PC-3 (cell line): ENCODE measurements at regions not wholly inside any gene's neighbourhood (a gene's known extent, or its start where the extent isn't known, plus 50 kb on each side); places are given as distances from the start of the nearest gene placed in this dataset.

Experiments used
- ATAC-seq: fragments of 200-7000 bp; cut with Tn5 transposase; 2 replicates; pipeline ENCODE4 v1.9.1; 2020; ENCODE audit warnings: mild to moderate bottlenecking, moderate library complexity
- BruUV-seq: library from RNA; stranded (reverse); fragments of 400-500 nt; replicated peaks from 2 replicates; lab custom pipeline; 2021; lab: Mats Ljungman, UMichigan
- CTCF ChIA-PET: fragments of 300-600 bp; sonication (Branson Sonifier 250); formaldehyde crosslinking; loops from one replicate; lab custom pipeline; 2022; ENCODE audit warnings: antibody characterized with exemption; lab: Charles Lee
- POLR2A ChIA-PET: fragments of 300-600 bp; sonication (Branson Sonifier 250); formaldehyde crosslinking; loops from one replicate; lab custom pipeline; 2022; ENCODE audit warnings: antibody characterized with exemption; ENCODE audit not compliant: unreplicated experiment; lab: Charles Lee
- DNase-seq: peaks from one replicate; pipeline ENCODE4 v3.0.0-alpha.2; 2015
- H2AFZ ChIP-seq: fragments of 300-600 bp; sonication (generic); 2 replicates; pipeline ENCODE4 v1.6.0; 2016; ENCODE audit warnings: antibody characterized with exemption, low read length
- H3F3A ChIP-seq: fragments of 300-600 bp; sonication (generic); one replicate; pipeline ENCODE4 v1.6.0; 2017; ENCODE audit warnings: antibody characterized with exemption, low read length, control low read depth, mild to moderate bottlenecking; ENCODE audit not compliant: unreplicated experiment
- H3K27ac ChIP-seq: fragments of 300-600 bp; sonication (generic); 2 replicates; pipeline ENCODE4 v1.5.1; 2016; ENCODE audit warnings: mild to moderate bottlenecking, low read length
- H3K27me3 ChIP-seq: fragments of 300-600 bp; sonication (generic); 2 replicates; pipeline ENCODE4 v1.6.1; 2016; ENCODE audit warnings: low read length, mixed read lengths
- H3K36me3 ChIP-seq: fragments of 300-600 bp; sonication (generic); 2 replicates; pipeline ENCODE4 v1.6.1; 2016; ENCODE audit warnings: low read depth, mixed run types, low read length, mixed read lengths
- H3K4me1 ChIP-seq: fragments of 300-600 bp; sonication (generic); 2 replicates; pipeline ENCODE4 v1.5.1; 2016; ENCODE audit warnings: low read length; ENCODE audit not compliant: insufficient read depth
- H3K4me2 ChIP-seq: fragments of 300-600 bp; sonication (generic); 2 replicates; pipeline ENCODE4 v1.6.0; 2016; ENCODE audit warnings: low read length
- H3K4me3 ChIP-seq: fragments of 300-600 bp; sonication (generic); 2 replicates; pipeline ENCODE4 v1.5.1; 2016; ENCODE audit warnings: mild to moderate bottlenecking, low read length, mixed read lengths
- H3K79me2 ChIP-seq: fragments of 300-600 bp; sonication (generic); 2 replicates; pipeline ENCODE4 v1.6.1; 2017; ENCODE audit warnings: low read length, mixed read lengths
- H3K9ac ChIP-seq: fragments of 300-600 bp; sonication (generic); 2 replicates; pipeline ENCODE4 v1.6.0; 2016; ENCODE audit warnings: mild to moderate bottlenecking, low read length
- H3K9me2 ChIP-seq: fragments of 300-600 bp; sonication (generic); replicated peaks from 2 replicates; pipeline ENCODE4 v1.6.1; 2016; ENCODE audit warnings: mixed run types, low read length, mixed read lengths
- H3K9me3 ChIP-seq: fragments of 300-600 bp; sonication (generic); 2 replicates; pipeline ENCODE4 v1.6.1; 2016; ENCODE audit warnings: low read length, mixed read lengths
- H4K20me1 ChIP-seq: fragments of 300-600 bp; sonication (generic); 2 replicates; pipeline ENCODE4 v1.6.1; 2016; ENCODE audit warnings: low read length, mixed read lengths
- CTCF ChIP-seq: fragments of 300-600 bp; sonication (generic); conservative IDR thresholded peaks from 2 replicates; pipeline ENCODE4 v1.5.1; 2017; ENCODE audit warnings: antibody characterized with exemption, low read depth, mild to moderate bottlenecking, low read length
- EZH2 ChIP-seq: fragments of 300-600 bp; sonication (generic); IDR thresholded peaks from one replicate; pipeline ENCODE4 v1.6.1; 2017; ENCODE audit warnings: antibody characterized with exemption, mild to moderate bottlenecking, low read length; ENCODE audit not compliant: unreplicated experiment
- EZH2phosphoT487 ChIP-seq: fragments of 300-600 bp; sonication (generic); IDR thresholded peaks from 2 replicates; pipeline ENCODE4 v1.6.1; 2018; ENCODE audit warnings: mild to moderate bottlenecking, antibody characterized with exemption, low read length, borderline replicate concordance
- intact Hi-C: fragments of 100-400 bp; cut with micrococcal nuclease; formaldehyde crosslinking; loops from 2 replicates; pipeline ENCODE4 v1.9.0; 2023

- no peak overlapping the region for H3K27ac ChIP-seq
- no TSS peak for BruUV-seq
- POLR2A ChIA-PET, result no interaction called here
- no peaks in the 10 kb centered on the region for H3K79me2 ChIP-seq
- no peak for TF ChIP-seq EZH2phosphoT487
- no peak for TF ChIP-seq EZH2
- no peak for TF ChIP-seq CTCF
- DNase-seq (no peak), ATAC-seq (no peak)
- H3K9me2 ChIP-seq, result no peaks in the 10 kb centered on the region
- H3K36me3 ChIP-seq, result no peaks in the 10 kb centered on the region
- H3K27me3 ChIP-seq, result no peaks in the 10 kb centered on the region
- no peak overlapping the region for H3K4me3 ChIP-seq
- H3K9ac ChIP-seq, result no peak overlapping the region
- no peaks in the 10 kb centered on the region for H3F3A ChIP-seq
- no peaks in the 10 kb centered on the region for H4K20me1 ChIP-seq
- CTCF ChIA-PET, result no interaction called here
- intact Hi-C loops, result no loop called here
- no peaks in the 10 kb centered on the region for H3K4me1 ChIP-seq
- no peak overlapping the region for H3K4me2 ChIP-seq
- H3K9me3 ChIP-seq, result peaks cover 18% of the 10 kb centered on the region; the same call in 1 of the 2 replicates
- H2AFZ ChIP-seq, result no peak overlapping the region
These were observed 399.5 kb upstream of the CNTN3 start for GRCh38 chr3:75014008-75014407.

GRCh38 chr3:75015280-75015679 lies 400.8 kb upstream of the CNTN3 start:
- H3K79me2 ChIP-seq, result no peaks in the 10 kb centered on the region
- H3K36me3 ChIP-seq, result no peaks in the 10 kb centered on the region
- no peak overlapping the region for H3K9ac ChIP-seq
- no peak overlapping the region for H3K27ac ChIP-seq
- peaks cover 16% of the 10 kb centered on the region; the same call in 1 of the 2 replicates for H3K9me3 ChIP-seq
- POLR2A ChIA-PET, result no interaction called here
- H4K20me1 ChIP-seq, result no peaks in the 10 kb centered on the region
- H3K27me3 ChIP-seq, result no peaks in the 10 kb centered on the region
- no TSS peak for BruUV-seq
- no peak for DNase-seq
- no peak for ATAC-seq
- no peak overlapping the region for H3K4me3 ChIP-seq
- H3K9me2 ChIP-seq, result no peaks in the 10 kb centered on the region
- CTCF ChIA-PET, result no interaction called here
- TF ChIP-seq CTCF, result no peak
- TF ChIP-seq EZH2, result no peak
- no peak for TF ChIP-seq EZH2phosphoT487
- intact Hi-C loops, result no loop called here
- H3K4me2 ChIP-seq, result no peak overlapping the region
- no peak overlapping the region for H2AFZ ChIP-seq
- no peaks in the 10 kb centered on the region for H3F3A ChIP-seq
- H3K4me1 ChIP-seq, result no peaks in the 10 kb centered on the region

- no peak overlapping the region for H3K4me2 ChIP-seq
- H3K9me3 ChIP-seq, result peaks cover 11% of the 10 kb centered on the region; the same call in 1 of the 2 replicates
- TF ChIP-seq CTCF, result no peak
- TF ChIP-seq EZH2, result no peak
- TF ChIP-seq EZH2phosphoT487, result no peak
- no peak overlapping the region for H2AFZ ChIP-seq
- POLR2A ChIA-PET, result no interaction called here
- no peak overlapping the region for H3K27ac ChIP-seq
- CTCF ChIA-PET, result no interaction called here
- H3F3A ChIP-seq, result no peaks in the 10 kb centered on the region
- H4K20me1 ChIP-seq, result no peaks in the 10 kb centered on the region
- intact Hi-C loops, result no loop called here
- H3K4me1 ChIP-seq, result no peaks in the 10 kb centered on the region
- no peak overlapping the region for H3K9ac ChIP-seq
- no peaks in the 10 kb centered on the region for H3K36me3 ChIP-seq
- no peaks in the 10 kb centered on the region for H3K9me2 ChIP-seq
- H3K79me2 ChIP-seq, result no peaks in the 10 kb centered on the region
- no TSS peak for BruUV-seq
- H3K27me3 ChIP-seq, result no peaks in the 10 kb centered on the region
- H3K4me3 ChIP-seq, result no peak overlapping the region
- no peak for ATAC-seq
- no peak for DNase-seq
These were observed 420.7 kb upstream of the CNTN3 start for GRCh38 chr3:75035146-75035545.
